ENCODE measurements at regions not wholly inside any gene's neighbourhood (a gene's known extent, or its start where the extent isn't known, plus 50 kb on each side); places are given as distances from the start of the nearest gene placed in this dataset.
"Not testable (repeated sequence)": the region's sequence is repeated elsewhere in the genome, so short reads cannot be mapped to it uniquely, and the experiment has no call there.

GRCh38 chr20:36082315-36082915 lies 72.1 kb upstream of the EPB41L1 start:
- TF ChIP-seq CTCF (IDR thresholded peaks at IDR 0.05; ENCODE audit: extremely low read depth, missing control alignments) = no peak

GRCh38 chr20:36083200-36083599 lies 71.3 kb upstream of the EPB41L1 start:
- not testable (repeated sequence) for DNase-seq (ENCODE audit: low spot score)

More at GRCh38 chr20:36082315-36082915, 72.1 kb upstream of the EPB41L1 start:
- DNase-seq (ENCODE audit: low spot score) = no peak

- no peak for TF ChIP-seq CTCF (IDR thresholded peaks at IDR 0.05; ENCODE audit: extremely low read depth, missing control alignments)
- DNase-seq (ENCODE audit: low spot score) = no peak
Measured at GRCh38 chr20:36084356-36084755, 70.2 kb upstream of the EPB41L1 start.

GRCh38 chr20:36084897-36085613 lies 69.5 kb upstream of the EPB41L1 start:
- TF ChIP-seq CTCF (IDR thresholded peaks at IDR 0.05; ENCODE audit: extremely low read depth, missing control alignments) = no peak
- DNase-seq (ENCODE audit: low spot score) = no peak

GRCh38 chr20:36085686-36086267 lies 68.8 kb upstream of the EPB41L1 start:
- no peak for TF ChIP-seq CTCF (IDR thresholded peaks at IDR 0.05; ENCODE audit: extremely low read depth, missing control alignments)
- DNase-seq (ENCODE audit: low spot score) = no peak

- DNase-seq (ENCODE audit: low spot score) = no peak
Measured at GRCh38 chr20:36086767-36087166, 67.8 kb upstream of the EPB41L1 start.

GRCh38 chr20:36090223-36090622 lies 64.3 kb upstream of the EPB41L1 start:
- TF ChIP-seq CTCF (IDR thresholded peaks at IDR 0.05; ENCODE audit: extremely low read depth, missing control alignments) = no peak
- DNase-seq (ENCODE audit: low spot score) = no peak

More at GRCh38 chr20:36086767-36087166, 67.8 kb upstream of the EPB41L1 start:
- no peak for TF ChIP-seq CTCF (IDR thresholded peaks at IDR 0.05; ENCODE audit: extremely low read depth, missing control alignments)
